B cell (primary cell): ENCODE measurements at regions not wholly inside any gene's neighbourhood (a gene's known extent, or its start where the extent isn't known, plus 50 kb on each side); places are given as distances from the start of the nearest gene placed in this dataset.

Experiments used
- CTCF ChIP-seq: fragments of 200-600 bp; IDR thresholded peaks from one replicate; pipeline ENCODE4 v1.8.0; 2022; ENCODE audit warnings: antibody characterized with exemption, mild to moderate bottlenecking
- EZH2 ChIP-seq: IDR thresholded peaks from 2 replicates; pipeline ENCODE4 v1.6.1; 2012; ENCODE audit warnings: borderline replicate concordance, low read depth, mild to moderate bottlenecking, moderate library complexity, low read length; ENCODE audit not compliant: insufficient read depth, poor library complexity, severe bottlenecking

DNA sequence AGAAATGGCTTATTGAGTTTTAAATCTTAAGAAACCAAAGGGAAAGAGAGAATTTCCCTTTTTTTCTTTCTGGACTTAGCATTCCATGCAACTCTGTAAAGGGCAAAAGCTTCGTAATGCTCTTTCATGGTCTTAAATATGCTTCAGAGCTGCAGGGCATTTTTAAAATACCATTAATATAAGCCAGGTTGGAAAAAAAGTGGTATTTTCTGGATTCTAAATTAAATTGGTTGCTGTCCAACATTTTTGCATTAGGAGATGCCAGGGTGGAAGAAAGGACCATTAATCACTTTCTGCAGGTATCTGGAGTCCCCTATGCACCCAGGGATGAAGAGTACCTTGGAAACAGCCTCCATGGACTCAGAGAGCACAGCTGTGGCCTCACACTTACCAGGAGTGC lies 215.1 kb upstream of the DAPK1 start:
- no peak for TF ChIP-seq CTCF
- TF ChIP-seq EZH2: no peak
